GM23338 (cell line): ENCODE measurements at regions not wholly inside any gene's neighbourhood (a gene's known extent, or its start where the extent isn't known, plus 50 kb on each side); places are given as distances from the start of the nearest gene placed in this dataset.

Experiments used
- ATAC-seq: fragments of 200-7000 bp; cut with Tn5 transposase; 3 replicates; pipeline ENCODE4 v1.9.1; 2020
- DNase-seq: peaks from one replicate; pipeline ENCODE4 v3.0.0-alpha.2; 2015; ENCODE audit warnings: low spot score
- H2AFZ ChIP-seq: fragments of 200-600 bp; sonication (generic); 2 replicates; pipeline ENCODE4 v1.8.0; 2016; ENCODE audit warnings: antibody characterized with exemption, mild to moderate bottlenecking, moderate library complexity
- H3F3A ChIP-seq: fragments of 200-600 bp; sonication (generic); replicated peaks from 2 replicates; pipeline ENCODE4 v1.8.0; 2017; ENCODE audit warnings: antibody characterized with exemption, mixed run types, low read depth
- H3K27ac ChIP-seq: fragments of 200-600 bp; sonication (generic); 2 replicates; pipeline ENCODE4 v1.6.1; 2016; ENCODE audit warnings: low read depth
- H3K27me3 ChIP-seq: fragments of 200-600 bp; sonication (generic); 2 replicates; pipeline ENCODE4 v1.8.0; 2016; ENCODE audit warnings: mild to moderate bottlenecking, mixed run types, moderate library complexity; ENCODE audit not compliant: insufficient read depth
- H3K36me3 ChIP-seq: fragments of 200-600 bp; sonication (generic); 2 replicates; pipeline ENCODE4 v1.8.0; 2016; ENCODE audit warnings: mild to moderate bottlenecking; ENCODE audit not compliant: insufficient read depth
- H3K4me1 ChIP-seq: fragments of 200-600 bp; sonication (generic); 2 replicates; pipeline ENCODE4 v1.8.0; 2016; ENCODE audit warnings: mild to moderate bottlenecking, moderate library complexity; ENCODE audit not compliant: insufficient read depth
- H3K4me2 ChIP-seq: fragments of 200-600 bp; sonication (generic); 2 replicates; pipeline ENCODE4 v1.7.1; 2017; ENCODE audit warnings: mixed run types
- H3K4me3 ChIP-seq: fragments of 200-600 bp; sonication (generic); 2 replicates; pipeline ENCODE4 v1.6.1; 2016; ENCODE audit warnings: mixed run types
- H3K79me2 ChIP-seq: fragments of 200-600 bp; sonication (generic); replicated peaks from 2 replicates; pipeline ENCODE4 v1.8.0; 2017; ENCODE audit warnings: mild to moderate bottlenecking; ENCODE audit not compliant: insufficient read depth
- H3K9me2 ChIP-seq: fragments of 200-600 bp; sonication (generic); 2 replicates; pipeline ENCODE4 v1.8.0; 2017; ENCODE audit not compliant: insufficient read depth
- H4K20me1 ChIP-seq: fragments of 200-600 bp; sonication (generic); replicated peaks from 2 replicates; pipeline ENCODE4 v1.8.0; 2017; ENCODE audit warnings: mild to moderate bottlenecking; ENCODE audit not compliant: insufficient read depth
- H3K27ac Mint-ChIP-seq: 2 replicates; pipeline ENCODE4 v1.8.0; 2020; ENCODE audit warnings: inconsistent platforms, mild to moderate bottlenecking, moderate library complexity, mixed read lengths
- H3K27me3 Mint-ChIP-seq: 3 replicates; pipeline ENCODE4 v1.8.0; 2022; ENCODE audit warnings: low read depth, mild to moderate bottlenecking, moderate library complexity, mixed read lengths, inconsistent platforms; ENCODE audit not compliant: insufficient read depth, poor library complexity
- H3K36me3 Mint-ChIP-seq: 3 replicates; pipeline ENCODE4 v1.8.0; 2021; ENCODE audit warnings: low read depth, mild to moderate bottlenecking, inconsistent platforms, moderate library complexity, mixed read lengths
- H3K4me1 Mint-ChIP-seq: 3 replicates; pipeline ENCODE4 v1.8.0; 2020; ENCODE audit warnings: mild to moderate bottlenecking, inconsistent platforms, mixed read lengths
- H3K4me3 Mint-ChIP-seq: 3 replicates; pipeline ENCODE4 v1.8.0; 2021; ENCODE audit warnings: moderate library complexity, mild to moderate bottlenecking, inconsistent platforms, mixed read lengths
- H3K9me3 Mint-ChIP-seq: 3 replicates; pipeline ENCODE4 v1.8.0; 2020; ENCODE audit warnings: moderate library complexity, mild to moderate bottlenecking, inconsistent platforms, mixed read lengths
- CREB1 ChIP-seq: fragments of 250-450 bp; sonication (Bioruptor Pico); IDR thresholded peaks from 2 replicates; pipeline ENCODE4 v1.5.0; 2020; ENCODE audit warnings: low read depth, mild to moderate bottlenecking, moderate library complexity
- ETS1 ChIP-seq: IDR thresholded peaks from 2 replicates; pipeline ENCODE4 v1.6.1; 2016; ENCODE audit warnings: antibody characterized with exemption
- EZH2 ChIP-seq: fragments of 200-600 bp; sonication (generic); IDR thresholded peaks from one replicate; pipeline ENCODE4 v1.8.0; 2017; ENCODE audit warnings: antibody characterized with exemption, mild to moderate bottlenecking, low read depth; ENCODE audit not compliant: unreplicated experiment
- EZH2phosphoT487 ChIP-seq: fragments of 200-600 bp; sonication (generic); IDR thresholded peaks from one replicate; pipeline ENCODE4 v1.8.1; 2018; ENCODE audit warnings: antibody characterized with exemption; ENCODE audit not compliant: unreplicated experiment
- JUNB ChIP-seq: IDR thresholded peaks from one replicate; pipeline ENCODE4 v1.6.1; 2016; ENCODE audit warnings: antibody characterized with exemption; ENCODE audit not compliant: unreplicated experiment
- NANOG ChIP-seq: IDR thresholded peaks from 2 replicates; pipeline ENCODE4 v1.6.1; 2016; ENCODE audit warnings: antibody characterized with exemption, borderline replicate concordance
- POLR2AphosphoS5 ChIP-seq: IDR thresholded peaks from 2 replicates; pipeline ENCODE4 v1.6.1; 2016; ENCODE audit warnings: antibody characterized with exemption, low read depth
- REST ChIP-seq: IDR thresholded peaks from one replicate; pipeline ENCODE4 v1.6.1; 2018; ENCODE audit warnings: antibody characterized with exemption; ENCODE audit not compliant: unreplicated experiment
- STAT1 ChIP-seq: IDR thresholded peaks from one replicate; pipeline ENCODE4 v1.6.1; 2016; ENCODE audit warnings: antibody characterized with exemption; ENCODE audit not compliant: unreplicated experiment
- ZNF114 ChIP-seq: fragments of 250-450 bp; sonication (Bioruptor Pico); IDR thresholded peaks from 2 replicates; pipeline ENCODE4 v1.5.0; 2020; ENCODE audit warnings: mild to moderate bottlenecking, moderate library complexity
- ZNF331 ChIP-seq: fragments of 250-450 bp; sonication (Bioruptor Pico); IDR thresholded peaks from 2 replicates; pipeline ENCODE4 v1.5.0; 2020; ENCODE audit warnings: low read depth, mild to moderate bottlenecking, moderate library complexity
- ZNF462 ChIP-seq: fragments of 250-450 bp; sonication (Bioruptor Pico); IDR thresholded peaks from 2 replicates; pipeline ENCODE4 v1.5.0; 2020; ENCODE audit warnings: mild to moderate bottlenecking, moderate library complexity
- TF ChIP-seq, protein P1 (sequence below), 2 experiments: fragments of 200-600 bp in 1 of 2; sonication (generic) in 1 of 2; conservative IDR thresholded peaks; 2 replicates each; pipeline versions ENCODE4 v1.5.1 to v1.6.1; 2016 to 2017; ENCODE audit warnings: antibody characterized with exemption in 2 of 2, low read depth in 2 of 2, mild to moderate bottlenecking in 2 of 2, moderate library complexity in 1 of 2

- no peak for DNase-seq
- Histone ChIP-seq H3K4me3 (no peak overlapping the region), H3F3A (no peaks in the 10 kb centered on the region), H3K79me2 (no peaks in the 10 kb centered on the region), H3K27ac (no peak overlapping the region), H3K9me2 (peaks cover 11% of the 10 kb centered on the region; the same call in 1 of the 2 replicates), H3K4me1 (no peaks in the 10 kb centered on the region), H3K27me3 (no peaks in the 10 kb centered on the region), H3K36me3 (no peaks in the 10 kb centered on the region), H4K20me1 (no peaks in the 10 kb centered on the region), H3K4me2 (no peak overlapping the region), H2AFZ (peak overlapping the region; percentile 47; the same call in 1 of the 2 replicates)
- Mint-ChIP-seq H3K4me3 (no peak overlapping the region), H3K4me1 (no peaks in the 10 kb centered on the region; the same call in 2 of the 3 replicates), H3K9me3 (peaks cover 4% of the 10 kb centered on the region; the same call in 1 of the 3 replicates), H3K27ac (no peak overlapping the region), H3K27me3 (no peaks in the 10 kb centered on the region), H3K36me3 (no peaks in the 10 kb centered on the region)
- ATAC-seq: no peak
- TF ChIP-seq ZNF462 (CRISPR knock-in tag): no peak
- TF ChIP-seq ETS1: no peak
- TF ChIP-seq EZH2: no peak
- TF ChIP-seq JUNB: no peak
- TF ChIP-seq ZNF331: no peak
- no peak for TF ChIP-seq POLR2AphosphoS5
- TF ChIP-seq NANOG: no peak
- TF ChIP-seq EZH2phosphoT487: no peak
- TF ChIP-seq STAT1: no peak
- TF ChIP-seq CREB1 (CRISPR knock-in tag): no peak
- TF ChIP-seq, protein P1, sequence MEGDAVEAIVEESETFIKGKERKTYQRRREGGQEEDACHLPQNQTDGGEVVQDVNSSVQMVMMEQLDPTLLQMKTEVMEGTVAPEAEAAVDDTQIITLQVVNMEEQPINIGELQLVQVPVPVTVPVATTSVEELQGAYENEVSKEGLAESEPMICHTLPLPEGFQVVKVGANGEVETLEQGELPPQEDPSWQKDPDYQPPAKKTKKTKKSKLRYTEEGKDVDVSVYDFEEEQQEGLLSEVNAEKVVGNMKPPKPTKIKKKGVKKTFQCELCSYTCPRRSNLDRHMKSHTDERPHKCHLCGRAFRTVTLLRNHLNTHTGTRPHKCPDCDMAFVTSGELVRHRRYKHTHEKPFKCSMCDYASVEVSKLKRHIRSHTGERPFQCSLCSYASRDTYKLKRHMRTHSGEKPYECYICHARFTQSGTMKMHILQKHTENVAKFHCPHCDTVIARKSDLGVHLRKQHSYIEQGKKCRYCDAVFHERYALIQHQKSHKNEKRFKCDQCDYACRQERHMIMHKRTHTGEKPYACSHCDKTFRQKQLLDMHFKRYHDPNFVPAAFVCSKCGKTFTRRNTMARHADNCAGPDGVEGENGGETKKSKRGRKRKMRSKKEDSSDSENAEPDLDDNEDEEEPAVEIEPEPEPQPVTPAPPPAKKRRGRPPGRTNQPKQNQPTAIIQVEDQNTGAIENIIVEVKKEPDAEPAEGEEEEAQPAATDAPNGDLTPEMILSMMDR (conservative IDR thresholded peaks at IDR 0.05; ENCODE audit: low read depth in 2 of 2): no peak
- no peak for TF ChIP-seq ZNF114 (CRISPR knock-in tag)
- TF ChIP-seq REST: no peak
Measured at GRCh38 chr2:83233326-83233725, 1225.8 kb downstream of the SUCLG1 start.
